Inflammatory macrophage treated with lipopolysaccharide for 1 hour (primary cell): ENCODE measurements at regions not wholly inside any gene's neighbourhood (a gene's known extent, or its start where the extent isn't known, plus 50 kb on each side); places are given as distances from the start of the nearest gene placed in this dataset.

ENCODE experiments used
- DNase-seq, 2 donors: peaks; one replicate each; pipeline ENCODE4 v3.0.0-alpha.2; 2020 to 2022

GRCh38 chr3:22495791-22496190 is 707.3 kb upstream of the UBE2E2 start:
- DNase-seq: no peak

GRCh38 chr3:22496641-22497040 is 706.5 kb upstream of the UBE2E2 start:
- no peak for DNase-seq

- no peak for DNase-seq
These were observed 696.3 kb upstream of the UBE2E2 start for GRCh38 chr3:22506871-22507270.

GRCh38 chr3:22507709-22508108 is 695.4 kb upstream of the UBE2E2 start:
- DNase-seq: no peak

- no peak for DNase-seq
These were observed 679.2 kb upstream of the UBE2E2 start for GRCh38 chr3:22523925-22524324.

- DNase-seq: no peak
These were observed 676.8 kb upstream of the UBE2E2 start for GRCh38 chr3:22526266-22526837.

- no peak for DNase-seq
These were observed 666.6 kb upstream of the UBE2E2 start for GRCh38 chr3:22536541-22536940.

GRCh38 chr3:22537560-22537959 is 665.6 kb upstream of the UBE2E2 start:
- DNase-seq: no peak

GRCh38 chr3:22542311-22542710 is 660.8 kb upstream of the UBE2E2 start:
- DNase-seq: no peak

GRCh38 chr3:22555753-22556435 is 647.2 kb upstream of the UBE2E2 start:
- DNase-seq: no peak

- DNase-seq: no peak
These were observed 637.7 kb upstream of the UBE2E2 start for GRCh38 chr3:22565393-22565792.

GRCh38 chr3:22568285-22568684 is 634.8 kb upstream of the UBE2E2 start:
- DNase-seq: no peak

- no peak for DNase-seq
These were observed 633.6 kb upstream of the UBE2E2 start for GRCh38 chr3:22569570-22569969.

GRCh38 chr3:22581007-22581406 is 622.1 kb upstream of the UBE2E2 start:
- no peak for DNase-seq

GRCh38 chr3:22582266-22582665 is 620.9 kb upstream of the UBE2E2 start:
- DNase-seq: no peak

GRCh38 chr3:22585504-22585903 is 617.6 kb upstream of the UBE2E2 start:
- DNase-seq: no peak

GRCh38 chr3:22585911-22586310 is 617.2 kb upstream of the UBE2E2 start:
- DNase-seq: no peak

- no peak for DNase-seq
These were observed 615.7 kb upstream of the UBE2E2 start for GRCh38 chr3:22587446-22587845.

- no peak for DNase-seq
These were observed 609.5 kb upstream of the UBE2E2 start for GRCh38 chr3:22593638-22594037.

GRCh38 chr3:22594990-22595389 is 608.1 kb upstream of the UBE2E2 start:
- no peak for DNase-seq

- no peak for DNase-seq
These were observed 596.7 kb upstream of the UBE2E2 start for GRCh38 chr3:22606461-22606860.

GRCh38 chr3:22606938-22607337 is 596.2 kb upstream of the UBE2E2 start:
- DNase-seq: no peak

GRCh38 chr3:22608093-22608492 is 595.0 kb upstream of the UBE2E2 start:
- no peak for DNase-seq

- no peak for DNase-seq
These were observed 594.4 kb upstream of the UBE2E2 start for GRCh38 chr3:22608721-22609120.

- no peak for DNase-seq
These were observed 594.0 kb upstream of the UBE2E2 start for GRCh38 chr3:22609139-22609538.
